Epithelial cell of prostate (primary cell): ENCODE measurements at regions not wholly inside any gene's neighbourhood (a gene's known extent, or its start where the extent isn't known, plus 50 kb on each side); places are given as distances from the start of the nearest gene placed in this dataset.
A peak's percentile ranks its signal among the peaks of the same experiment; 100 is the strongest.

Experiments used
- DNase-seq: peaks from one replicate; pipeline ENCODE4 v3.0.0-alpha.2; 2011; ENCODE audit warnings: low read depth, low spot score
- H3K27ac ChIP-seq: fragments of 450-650 bp; 2 replicates; pipeline ENCODE4 v1.5.1; 2017; ENCODE audit warnings: mild to moderate bottlenecking

DNA sequence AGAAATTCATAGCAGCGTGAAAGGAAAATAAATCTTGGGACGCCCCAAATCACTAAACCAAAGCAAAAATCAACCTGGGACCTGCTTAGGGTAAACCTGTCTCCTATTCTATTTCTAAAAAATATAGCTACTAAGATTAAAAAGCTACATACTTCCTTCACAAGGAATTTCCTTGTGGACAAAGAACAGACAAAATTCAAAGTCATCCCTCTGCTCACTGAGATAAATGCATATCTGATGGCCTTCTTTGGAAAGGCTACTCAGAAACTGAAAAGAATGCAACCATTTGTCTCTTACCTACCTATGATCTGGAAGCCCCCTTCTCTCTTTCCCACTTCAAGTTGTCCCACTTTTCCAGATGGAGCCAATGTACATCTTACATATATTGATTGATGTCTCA is 93.0 kb upstream of the CNOT2 start:
- H3K27ac ChIP-seq: no peak overlapping the region
- no peak for DNase-seq

- H3K27ac ChIP-seq: no peak overlapping the region
Measured at GRCh38 chr12:70151993-70152392, 91.2 kb upstream of the CNOT2 start.

DNA sequence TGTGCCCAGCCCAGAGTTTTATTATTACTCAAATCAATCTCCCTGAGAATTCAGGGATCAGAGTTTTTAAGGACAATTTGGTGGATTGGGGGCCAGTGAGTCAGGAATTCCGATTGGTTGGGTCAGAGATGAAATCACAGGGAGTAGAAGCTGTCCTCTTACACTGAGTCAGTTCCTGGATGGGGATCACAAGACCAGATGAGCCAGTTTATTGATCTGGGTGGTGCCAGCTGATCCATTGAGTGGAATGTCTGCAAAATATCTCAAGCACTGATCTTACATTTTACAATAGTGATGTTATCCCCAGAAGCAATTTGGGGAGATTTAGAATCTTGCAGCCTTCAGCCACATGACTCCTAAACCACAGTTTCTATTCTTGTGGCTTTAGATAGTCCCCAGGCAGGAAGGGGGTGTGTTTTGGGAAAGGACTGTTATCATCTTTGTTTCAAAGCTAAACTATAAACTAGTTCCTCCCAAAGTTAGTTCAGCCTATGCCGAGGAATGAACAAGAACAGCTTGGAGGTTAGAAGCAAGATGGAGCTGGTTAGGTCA is 89.1 kb upstream of the CNOT2 start:
- H3K27ac ChIP-seq: peak overlapping the region; percentile 76
- DNase-seq: peak; percentile 14

More at GRCh38 chr12:70151993-70152392, 91.2 kb upstream of the CNOT2 start:
- no peak for DNase-seq

GRCh38 chr12:70154960-70155589 is 88.2 kb upstream of the CNOT2 start:
- DNase-seq: no peak

GRCh38 chr12:70157099-70157498 is 86.1 kb upstream of the CNOT2 start:
- no peak overlapping the region for H3K27ac ChIP-seq
- DNase-seq: no peak

More at GRCh38 chr12:70154960-70155589, 88.2 kb upstream of the CNOT2 start:
- peak overlapping the region; percentile 76 for H3K27ac ChIP-seq

- no peak for DNase-seq
- H3K27ac ChIP-seq: no peak overlapping the region
Measured at GRCh38 chr12:70165450-70165849, 77.8 kb upstream of the CNOT2 start.

GRCh38 chr12:70176290-70176689 is 66.9 kb upstream of the CNOT2 start:
- DNase-seq: no peak
- H3K27ac ChIP-seq: no peak overlapping the region

GRCh38 chr12:70177631-70178030 is 65.6 kb upstream of the CNOT2 start:
- DNase-seq: no peak
- peak overlapping the region; percentile 77 for H3K27ac ChIP-seq

DNA sequence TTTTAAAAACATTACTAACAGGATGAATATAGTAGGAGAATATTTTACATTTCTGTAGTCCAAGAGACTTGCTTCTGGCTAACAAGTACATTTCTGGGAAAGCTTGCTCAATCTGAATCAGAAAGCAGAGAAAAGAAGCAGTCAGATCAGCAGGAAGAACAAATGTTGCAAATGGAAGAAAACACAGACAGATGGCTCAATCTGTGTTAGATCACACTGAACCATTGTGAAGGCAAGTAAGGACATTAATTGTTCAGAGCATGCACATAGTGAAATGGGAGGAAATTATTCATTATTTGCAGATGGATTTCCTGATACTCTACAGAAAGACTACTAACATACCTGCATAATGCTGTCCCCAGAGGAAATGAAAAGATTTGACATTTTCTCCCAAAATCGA is 65.2 kb upstream of the CNOT2 start:
- DNase-seq: no peak

DNA sequence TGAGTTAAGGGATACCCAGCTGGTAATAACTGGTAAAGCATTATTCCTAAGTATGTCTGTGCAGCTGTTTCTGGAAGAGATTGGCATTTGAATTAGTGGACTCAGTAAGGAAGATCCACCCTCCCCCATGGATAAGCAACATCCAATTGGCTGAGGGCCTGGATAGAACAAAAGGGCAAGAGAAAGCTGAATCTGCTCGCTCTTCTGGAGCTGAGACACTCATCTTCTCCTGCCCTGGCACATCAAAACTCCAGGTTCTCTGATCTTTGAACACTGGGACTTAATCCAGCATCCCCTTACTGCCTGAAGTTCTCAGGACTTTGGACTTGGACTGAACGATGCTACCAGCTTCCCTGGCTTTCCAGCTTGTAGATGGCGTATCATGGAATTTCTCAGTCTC is 63.1 kb upstream of the CNOT2 start:
- no peak overlapping the region for H3K27ac ChIP-seq
- no peak for DNase-seq

More for the DNA sequence above, 65.2 kb upstream of the CNOT2 start:
- H3K27ac ChIP-seq: peak overlapping the region; percentile 77

GRCh38 chr12:70185301-70185700 is 57.9 kb upstream of the CNOT2 start:
- peak; percentile 36 for DNase-seq

GRCh38 chr12:70186436-70186835 is 56.8 kb upstream of the CNOT2 start:
- DNase-seq: no peak
- no peak overlapping the region for H3K27ac ChIP-seq

More at GRCh38 chr12:70185301-70185700, 57.9 kb upstream of the CNOT2 start:
- peak overlapping the region; percentile 25 for H3K27ac ChIP-seq

- DNase-seq: no peak
Measured at GRCh38 chr12:70190262-70191010, 52.8 kb upstream of the CNOT2 start.

More at GRCh38 chr12:70190262-70191010, 52.8 kb upstream of the CNOT2 start:
- peak overlapping the region; percentile 59 for H3K27ac ChIP-seq
